HepG2 (cell line): ENCODE measurements at regions not wholly inside any gene's neighbourhood (a gene's known extent, or its start where the extent isn't known, plus 50 kb on each side); places are given as distances from the start of the nearest gene placed in this dataset.

Experiments
- ELF4 ChIP-seq: sonication (generic); formaldehyde crosslinking; IDR thresholded peaks from 2 replicates; pipeline ENCODE4 v1.5.0; 2020; ENCODE audit warnings: missing genetic modification reagents, mild to moderate bottlenecking, moderate library complexity, borderline replicate concordance
- KDM5A ChIP-seq: fragments of 200-600 bp; sonication (generic); IDR thresholded peaks from 2 replicates; pipeline ENCODE4 v1.7.0; 2018; ENCODE audit warnings: antibody characterized with exemption, mild to moderate bottlenecking, low read length, borderline replicate concordance
- KDM5B ChIP-seq: sonication (generic); formaldehyde crosslinking; IDR thresholded peaks from 2 replicates; pipeline ENCODE4 v1.4.0; 2020; ENCODE audit warnings: missing genetic modification reagents, mild to moderate bottlenecking, borderline replicate concordance
- NR1H2 ChIP-seq: sonication (generic); formaldehyde crosslinking; IDR thresholded peaks from 2 replicates; pipeline ENCODE4 v1.8.1; 2022; ENCODE audit warnings: low read depth, missing genetic modification reagents, borderline replicate concordance
- PHB2 ChIP-seq: fragments of 450-650 bp; IDR thresholded peaks from 2 replicates; pipeline ENCODE4 v1.6.1; 2018; ENCODE audit not compliant: partially characterized antibody
- PRPF4 ChIP-seq: fragments of 200-400 bp; formaldehyde crosslinking; IDR thresholded peaks from 2 replicates; pipeline ENCODE4 v1.6.1; 2016; ENCODE audit warnings: low read length, low read depth; ENCODE audit not compliant: poor library complexity, severe bottlenecking
- RAD21 ChIP-seq: fragments of 450-650 bp; formaldehyde crosslinking; IDR thresholded peaks from 2 replicates; pipeline ENCODE4 v1.5.0; 2020; ENCODE audit warnings: mild to moderate bottlenecking
- SMARCC2 ChIP-seq: fragments of 450-650 bp; IDR thresholded peaks from 2 replicates; pipeline ENCODE4 v1.6.1; 2017; ENCODE audit warnings: antibody characterized with exemption, mild to moderate bottlenecking
- ZBTB26 ChIP-seq: IDR thresholded peaks from 2 replicates; pipeline ENCODE4 v1.6.1; 2016; ENCODE audit warnings: missing compliant biosample characterization, missing genetic modification reagents, borderline replicate concordance
- ZNF143 ChIP-seq: sonication (generic); formaldehyde crosslinking; IDR thresholded peaks from 2 replicates; pipeline ENCODE4 v1.4.0; 2020; ENCODE audit warnings: missing genetic modification reagents
- ZNF335 ChIP-seq: sonication (generic); formaldehyde crosslinking; IDR thresholded peaks from 2 replicates; pipeline ENCODE4 v1.4.0; 2020; ENCODE audit warnings: missing genetic modification reagents
- ZNF639 ChIP-seq: conservative IDR thresholded peaks from 2 replicates; pipeline ENCODE4 v1.6.1; 2018; ENCODE audit warnings: missing genetic modification reagents
- ZZZ3 ChIP-seq: sonication (generic); formaldehyde crosslinking; IDR thresholded peaks from 2 replicates; pipeline ENCODE4 v1.4.0; 2020; ENCODE audit warnings: missing genetic modification reagents, mild to moderate bottlenecking, borderline replicate concordance

- TF ChIP-seq KDM5B (no peak), ELF4 (CRISPR knock-in tag) (no peak), NR1H2 (CRISPR knock-in tag) (no peak), KDM5A (no peak), RAD21 (CRISPR knock-in tag) (no peak), PHB2 (no peak), ZNF335 (no peak), ZZZ3 (CRISPR knock-in tag) (no peak), ZNF639 (CRISPR knock-in tag) (no peak), ZNF143 (no peak), PRPF4 (no peak), SMARCC2 (no peak), ZBTB26 (CRISPR knock-in tag) (no peak)
Observed at GRCh38 chr14:53569446-53569845, 387.2 kb downstream of the BMP4 start.
